ENCODE measurements at regions not wholly inside any gene's neighbourhood (a gene's known extent, or its start where the extent isn't known, plus 50 kb on each side); places are given as distances from the start of the nearest gene placed in this dataset.

- in situ Hi-C loops (cut with MboI; ENCODE audit: low sequenced_read_pairs in 4 of 4): no loop called here
Observed at GRCh38 chr2:66699793-66700676, 265.1 kb downstream of the MEIS1 start.

GRCh38 chr2:66700677-66701066 lies 265.7 kb downstream of the MEIS1 start:
- in situ Hi-C loops (cut with MboI; ENCODE audit: low sequenced_read_pairs in 4 of 4): no loop called here
- no peak overlapping the region for H3K27ac ChIP-seq
- no peak for ATAC-seq

More at GRCh38 chr2:66699793-66700676, 265.1 kb downstream of the MEIS1 start:
- Histone ChIP-seq H3K9me3 (no peaks in the 10 kb centered on the region), H3K27ac (no peak overlapping the region), H3K36me3 (no peaks in the 10 kb centered on the region), H3K27me3 (no peaks in the 10 kb centered on the region), H3K4me1 (no peaks in the 10 kb centered on the region), H3K4me3 (no peak overlapping the region)
- ATAC-seq: no peak
- intact Hi-C loops (cut with DNase I; ENCODE audit: low total_unique reads): no loop called here
- DNase-seq: no peak
- no peak for TF ChIP-seq POLR2A (IDR thresholded peaks at IDR 0.05)
- no peak for TF ChIP-seq CTCF (IDR thresholded peaks at IDR 0.05 in 4 of 5, conservative IDR thresholded peaks at IDR 0.05 in 1 of 5)

GRCh38 chr2:66701251-66701650 lies 266.3 kb downstream of the MEIS1 start:
- H3K27me3 ChIP-seq: no peaks in the 10 kb centered on the region
- H3K9me3 ChIP-seq: no peaks in the 10 kb centered on the region
- ATAC-seq (no peak), DNase-seq (no peak)
- H3K27ac ChIP-seq: no peak overlapping the region
- H3K4me1 ChIP-seq: no peaks in the 10 kb centered on the region
- no peaks in the 10 kb centered on the region for H3K36me3 ChIP-seq
- intact Hi-C loops (cut with DNase I; ENCODE audit: low total_unique reads) (no loop called here), in situ Hi-C loops (cut with MboI; ENCODE audit: low sequenced_read_pairs in 4 of 4) (no loop called here)
- no peak overlapping the region for H3K4me3 ChIP-seq
- TF ChIP-seq POLR2A (IDR thresholded peaks at IDR 0.05): no peak
- TF ChIP-seq CTCF (IDR thresholded peaks at IDR 0.05 in 4 of 5, conservative IDR thresholded peaks at IDR 0.05 in 1 of 5): no peak

More at GRCh38 chr2:66700677-66701066, 265.7 kb downstream of the MEIS1 start:
- no peaks in the 10 kb centered on the region for H3K9me3 ChIP-seq
- no peaks in the 10 kb centered on the region for H3K27me3 ChIP-seq
- H3K4me1 ChIP-seq: no peaks in the 10 kb centered on the region
- H3K4me3 ChIP-seq: no peak overlapping the region
- intact Hi-C loops (cut with DNase I; ENCODE audit: low total_unique reads): no loop called here
- DNase-seq: no peak
- TF ChIP-seq CTCF (IDR thresholded peaks at IDR 0.05 in 4 of 5, conservative IDR thresholded peaks at IDR 0.05 in 1 of 5): no peak
- TF ChIP-seq POLR2A (IDR thresholded peaks at IDR 0.05): no peak
- H3K36me3 ChIP-seq: no peaks in the 10 kb centered on the region

GRCh38 chr2:66701656-66702055 lies 266.7 kb downstream of the MEIS1 start:
- no peaks in the 10 kb centered on the region for H3K27me3 ChIP-seq
- H3K4me1 ChIP-seq: no peaks in the 10 kb centered on the region
- no peak for DNase-seq
- no peaks in the 10 kb centered on the region for H3K9me3 ChIP-seq
- no peak for ATAC-seq
- in situ Hi-C loops (cut with MboI; ENCODE audit: low sequenced_read_pairs in 4 of 4) (no loop called here), intact Hi-C loops (cut with DNase I; ENCODE audit: low total_unique reads) (no loop called here)
- H3K4me3 ChIP-seq: no peak overlapping the region
- TF ChIP-seq CTCF (IDR thresholded peaks at IDR 0.05 in 4 of 5, conservative IDR thresholded peaks at IDR 0.05 in 1 of 5): no peak
- TF ChIP-seq POLR2A (IDR thresholded peaks at IDR 0.05): no peak
- H3K27ac ChIP-seq: no peak overlapping the region
- no peaks in the 10 kb centered on the region for H3K36me3 ChIP-seq
